ENCODE measurements at regions not wholly inside any gene's neighbourhood (a gene's known extent, or its start where the extent isn't known, plus 50 kb on each side); places are given as distances from the start of the nearest gene placed in this dataset.

- 89% methylated on average over 2 of the region's 2 CpGs for whole genome bisulfite sequencing
Measured at GRCh38 chr7:69257592-69257991, 340.7 kb upstream of the AUTS2 start.

GRCh38 chr7:69259445-69259844, 338.8 kb upstream of the AUTS2 start:
- Histone ChIP-seq H3K27me3 (peaks cover 2% of the 10 kb centered on the region), H3K36me3 (no peaks in the 10 kb centered on the region), H3K4me1 (no peaks in the 10 kb centered on the region), H3K9me3 (no peaks in the 10 kb centered on the region), H3K4me3 (no peak overlapping the region), H3K27ac (no peak overlapping the region)
- no peak for DNase-seq (ENCODE audit: low spot score in 2 of 2)
- TF ChIP-seq CTCF (IDR thresholded peaks at IDR 0.05) (no peak), POLR2A (IDR thresholded peaks at IDR 0.05) (no peak), EP300 (IDR thresholded peaks at IDR 0.05) (no peak), POLR2AphosphoS5 (IDR thresholded peaks at IDR 0.05) (no peak)
- 79% methylated on average over 2 of the region's 2 CpGs for WGBS

More at GRCh38 chr7:69257592-69257991, 340.7 kb upstream of the AUTS2 start:
- H3K27me3 ChIP-seq: peaks cover 5% of the 10 kb centered on the region
- no peak overlapping the region for H3K4me3 ChIP-seq
- no peak for TF ChIP-seq POLR2A (IDR thresholded peaks at IDR 0.05)
- no peak for TF ChIP-seq CTCF (IDR thresholded peaks at IDR 0.05)
- no peak for TF ChIP-seq EP300 (IDR thresholded peaks at IDR 0.05)
- TF ChIP-seq POLR2AphosphoS5 (IDR thresholded peaks at IDR 0.05): no peak
- DNase-seq (ENCODE audit: low spot score in 2 of 2): no peak
- no peaks in the 10 kb centered on the region for H3K36me3 ChIP-seq
- no peak overlapping the region for H3K27ac ChIP-seq
- H3K4me1 ChIP-seq: no peaks in the 10 kb centered on the region
- H3K9me3 ChIP-seq: no peaks in the 10 kb centered on the region

- Histone ChIP-seq H3K27me3 (peaks cover under 1% of the 10 kb centered on the region), H3K4me1 (no peaks in the 10 kb centered on the region), H3K9me3 (no peaks in the 10 kb centered on the region), H3K27ac (no peak overlapping the region), H3K4me3 (no peak overlapping the region), H3K36me3 (no peaks in the 10 kb centered on the region)
- DNase-seq (ENCODE audit: low spot score in 2 of 2): no peak
- WGBS: 91% methylated on average over 4 of the region's 4 CpGs
- TF ChIP-seq POLR2AphosphoS5 (IDR thresholded peaks at IDR 0.05) (no peak), POLR2A (IDR thresholded peaks at IDR 0.05) (no peak), EP300 (IDR thresholded peaks at IDR 0.05) (no peak), CTCF (IDR thresholded peaks at IDR 0.05) (no peak)
Measured at GRCh38 chr7:69260023-69260422, 338.3 kb upstream of the AUTS2 start.

- DNase-seq (ENCODE audit: low spot score in 2 of 2): no peak
- TF ChIP-seq CTCF (IDR thresholded peaks at IDR 0.05) (no peak), EP300 (IDR thresholded peaks at IDR 0.05) (no peak), POLR2A (IDR thresholded peaks at IDR 0.05) (no peak), POLR2AphosphoS5 (IDR thresholded peaks at IDR 0.05) (no peak)
- Histone ChIP-seq H3K4me1 (no peaks in the 10 kb centered on the region), H3K27ac (no peak overlapping the region), H3K4me3 (no peak overlapping the region), H3K27me3 (no peaks in the 10 kb centered on the region), H3K9me3 (no peaks in the 10 kb centered on the region), H3K36me3 (no peaks in the 10 kb centered on the region)
Measured at GRCh38 chr7:69263550-69263949, 334.7 kb upstream of the AUTS2 start.

GRCh38 chr7:69269806-69270205, 328.5 kb upstream of the AUTS2 start:
- Histone ChIP-seq H3K36me3 (no peaks in the 10 kb centered on the region), H3K27me3 (peaks cover 4% of the 10 kb centered on the region), H3K9me3 (peaks cover 5% of the 10 kb centered on the region), H3K27ac (no peak overlapping the region), H3K4me1 (no peaks in the 10 kb centered on the region), H3K4me3 (no peak overlapping the region)
- 44% methylated on average over 4 of the region's 4 CpGs for WGBS
- DNase-seq (ENCODE audit: low spot score in 2 of 2): no peak
- TF ChIP-seq CTCF (IDR thresholded peaks at IDR 0.05) (no peak), POLR2A (IDR thresholded peaks at IDR 0.05) (no peak)
